ENCODE measurements at regions not wholly inside any gene's neighbourhood (a gene's known extent, or its start where the extent isn't known, plus 50 kb on each side); places are given as distances from the start of the nearest gene placed in this dataset.

DNA sequence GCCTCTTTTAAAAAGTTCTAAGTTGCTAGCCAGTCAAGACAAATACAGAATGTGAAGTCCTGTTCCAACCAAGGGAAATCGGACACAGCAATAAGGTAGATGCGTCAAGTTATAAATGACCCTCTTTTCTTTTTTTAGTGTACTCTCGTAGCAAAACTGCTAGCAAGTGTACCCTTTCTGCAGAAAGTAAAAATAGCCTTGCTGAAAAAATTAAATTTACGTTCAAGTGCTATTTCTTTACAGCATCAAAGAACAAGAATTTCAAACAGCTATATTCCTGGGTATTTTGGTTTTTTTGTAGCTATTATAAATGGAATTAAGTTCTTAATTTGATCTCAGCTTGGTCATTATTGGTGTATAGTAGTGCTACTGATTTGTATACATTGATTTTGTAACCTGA, 119.2 kb downstream of the NAA11 start:
- intact Hi-C loops (cut with DNase I): no loop called here
- no peak for DNase-seq
- no peaks in the 10 kb centered on the region for H3K4me1 ChIP-seq
- no peak overlapping the region for H3K27ac ChIP-seq
- no peak overlapping the region for H3K4me3 ChIP-seq
- H3K36me3 ChIP-seq: no peaks in the 10 kb centered on the region
- ATAC-seq: no peak
- H3K27me3 ChIP-seq (ENCODE audit: low read depth): no peaks in the 10 kb centered on the region
- H3K9me3 ChIP-seq: no peaks in the 10 kb centered on the region
- TF ChIP-seq, protein P1, sequence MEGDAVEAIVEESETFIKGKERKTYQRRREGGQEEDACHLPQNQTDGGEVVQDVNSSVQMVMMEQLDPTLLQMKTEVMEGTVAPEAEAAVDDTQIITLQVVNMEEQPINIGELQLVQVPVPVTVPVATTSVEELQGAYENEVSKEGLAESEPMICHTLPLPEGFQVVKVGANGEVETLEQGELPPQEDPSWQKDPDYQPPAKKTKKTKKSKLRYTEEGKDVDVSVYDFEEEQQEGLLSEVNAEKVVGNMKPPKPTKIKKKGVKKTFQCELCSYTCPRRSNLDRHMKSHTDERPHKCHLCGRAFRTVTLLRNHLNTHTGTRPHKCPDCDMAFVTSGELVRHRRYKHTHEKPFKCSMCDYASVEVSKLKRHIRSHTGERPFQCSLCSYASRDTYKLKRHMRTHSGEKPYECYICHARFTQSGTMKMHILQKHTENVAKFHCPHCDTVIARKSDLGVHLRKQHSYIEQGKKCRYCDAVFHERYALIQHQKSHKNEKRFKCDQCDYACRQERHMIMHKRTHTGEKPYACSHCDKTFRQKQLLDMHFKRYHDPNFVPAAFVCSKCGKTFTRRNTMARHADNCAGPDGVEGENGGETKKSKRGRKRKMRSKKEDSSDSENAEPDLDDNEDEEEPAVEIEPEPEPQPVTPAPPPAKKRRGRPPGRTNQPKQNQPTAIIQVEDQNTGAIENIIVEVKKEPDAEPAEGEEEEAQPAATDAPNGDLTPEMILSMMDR (IDR thresholded peaks at IDR 0.05): no peak

DNA sequence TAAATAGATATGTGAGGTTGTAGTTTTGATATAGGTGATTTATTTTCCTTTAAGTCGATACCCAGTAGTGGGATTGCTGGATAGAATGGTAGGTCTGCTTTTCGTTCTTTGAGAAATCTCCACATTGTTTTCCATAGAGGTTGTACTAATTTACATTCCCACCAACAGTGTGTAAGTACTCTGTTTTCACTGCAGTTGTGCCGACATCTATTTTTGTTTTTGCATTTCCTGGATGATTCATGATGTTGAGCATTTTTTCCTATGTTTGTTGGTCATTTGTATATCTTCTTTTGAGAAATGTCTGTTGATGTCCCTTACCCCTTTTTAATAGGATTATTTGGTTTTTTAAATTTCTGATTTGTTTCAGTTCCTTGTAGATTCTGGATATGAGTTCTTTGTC, 120.7 kb downstream of the NAA11 start:
- no peaks in the 10 kb centered on the region for H3K36me3 ChIP-seq
- no peak for ATAC-seq
- no peaks in the 10 kb centered on the region for H3K27me3 ChIP-seq (ENCODE audit: low read depth)
- no peak overlapping the region for H3K27ac ChIP-seq
- H3K9me3 ChIP-seq: no peaks in the 10 kb centered on the region
- TF ChIP-seq, protein P1 (IDR thresholded peaks at IDR 0.05): no peak
- H3K4me3 ChIP-seq: no peak overlapping the region
- DNase-seq: no peak
- intact Hi-C loops (cut with DNase I): no loop called here
- H3K4me1 ChIP-seq: no peaks in the 10 kb centered on the region

DNA sequence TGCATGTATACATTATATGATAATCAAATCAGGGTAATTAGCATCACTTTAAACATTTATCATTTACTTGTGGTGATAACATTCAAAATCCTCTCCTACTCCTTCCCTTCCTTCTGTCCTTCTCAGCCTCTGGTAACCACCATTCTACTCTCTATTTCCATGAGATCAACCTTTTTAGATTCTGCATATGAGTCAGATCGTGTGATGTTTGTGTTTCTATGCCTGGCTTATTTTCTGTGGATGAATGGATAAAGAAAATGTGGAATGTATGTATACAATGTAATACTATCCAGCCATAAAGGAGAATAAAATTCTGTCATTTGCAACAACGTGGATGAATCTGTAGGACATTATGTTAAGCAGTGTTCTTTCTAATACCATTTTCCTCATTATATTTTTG, 123.9 kb downstream of the NAA11 start:
- Histone ChIP-seq H3K27ac (no peak overlapping the region), H3K9me3 (no peaks in the 10 kb centered on the region), H3K36me3 (no peaks in the 10 kb centered on the region), H3K4me1 (no peaks in the 10 kb centered on the region), H3K4me3 (no peak overlapping the region), H3K27me3 (ENCODE audit: low read depth) (no peaks in the 10 kb centered on the region)
- DNase-seq: no peak
- no peak for ATAC-seq
- intact Hi-C loops (cut with DNase I): no loop called here
- TF ChIP-seq, protein P1 (IDR thresholded peaks at IDR 0.05): no peak

DNA sequence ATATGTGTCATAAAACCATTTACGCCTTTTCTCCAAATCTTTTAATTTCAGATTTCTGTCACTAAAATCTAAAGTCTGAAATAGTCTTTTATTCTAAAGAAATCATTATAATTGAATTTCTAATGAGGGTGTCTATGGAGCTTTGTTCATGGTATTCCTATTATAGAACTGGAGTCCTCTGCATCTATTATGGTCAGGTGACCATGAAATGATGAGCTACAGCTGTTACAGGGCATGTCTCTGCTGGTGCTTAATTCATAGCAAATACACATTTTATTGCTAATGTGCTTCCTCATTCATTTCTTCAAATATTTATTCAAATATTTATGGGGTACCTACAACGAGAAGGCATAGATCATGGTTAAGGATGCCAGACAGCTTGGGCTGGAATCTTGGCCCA, 126.1 kb downstream of the NAA11 start:
- H3K27ac ChIP-seq: no peak overlapping the region
- no peaks in the 10 kb centered on the region for H3K36me3 ChIP-seq
- no peaks in the 10 kb centered on the region for H3K27me3 ChIP-seq (ENCODE audit: low read depth)
- no peaks in the 10 kb centered on the region for H3K9me3 ChIP-seq
- DNase-seq (no peak), ATAC-seq (no peak)
- H3K4me1 ChIP-seq: no peaks in the 10 kb centered on the region
- intact Hi-C loops (cut with DNase I): no loop called here
- H3K4me3 ChIP-seq: no peak overlapping the region
- TF ChIP-seq, protein P1 (IDR thresholded peaks at IDR 0.05): no peak

DNA sequence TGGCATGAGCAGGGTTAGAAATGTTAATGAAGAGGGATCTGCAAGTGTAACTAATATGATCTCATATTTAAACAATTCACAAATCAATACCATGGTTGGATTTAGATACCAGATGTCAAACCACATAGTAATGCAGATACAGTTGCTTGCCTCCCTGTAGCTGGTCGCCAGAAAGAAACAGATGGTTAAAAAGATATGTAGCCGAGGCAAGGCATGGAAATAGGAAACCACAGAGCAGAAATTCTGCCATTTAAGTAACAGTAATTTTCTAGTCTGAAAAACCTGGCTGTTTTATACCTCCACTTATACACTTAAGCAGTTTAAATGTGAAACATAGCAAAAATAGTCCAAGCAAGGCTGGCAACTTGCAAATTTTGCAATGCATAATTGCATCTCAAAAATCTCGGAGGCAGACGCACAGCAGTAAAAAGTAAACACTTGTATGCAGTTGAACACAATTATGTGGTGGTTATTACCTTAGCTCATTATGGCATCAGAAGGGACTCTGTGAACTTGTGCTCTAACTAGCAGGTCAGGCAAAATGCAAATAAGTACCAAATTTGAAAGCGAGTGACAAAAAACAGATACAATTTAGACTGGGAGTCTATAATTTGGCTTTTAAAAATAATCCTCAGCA, 126.8 kb downstream of the NAA11 start:
- DNase-seq (no peak), ATAC-seq (no peak)
- Histone ChIP-seq H3K4me1 (no peaks in the 10 kb centered on the region), H3K27ac (no peak overlapping the region), H3K27me3 (ENCODE audit: low read depth) (no peaks in the 10 kb centered on the region), H3K4me3 (no peak overlapping the region), H3K9me3 (no peaks in the 10 kb centered on the region), H3K36me3 (no peaks in the 10 kb centered on the region)
- TF ChIP-seq, protein P1 (IDR thresholded peaks at IDR 0.05): no peak
- intact Hi-C loops (cut with DNase I): no loop called here

Data from lower lobe of right lung (tissue), 2 donors.